ENCODE measurements at regions not wholly inside any gene's neighbourhood (a gene's known extent, or its start where the extent isn't known, plus 50 kb on each side); places are given as distances from the start of the nearest gene placed in this dataset.

DNA sequence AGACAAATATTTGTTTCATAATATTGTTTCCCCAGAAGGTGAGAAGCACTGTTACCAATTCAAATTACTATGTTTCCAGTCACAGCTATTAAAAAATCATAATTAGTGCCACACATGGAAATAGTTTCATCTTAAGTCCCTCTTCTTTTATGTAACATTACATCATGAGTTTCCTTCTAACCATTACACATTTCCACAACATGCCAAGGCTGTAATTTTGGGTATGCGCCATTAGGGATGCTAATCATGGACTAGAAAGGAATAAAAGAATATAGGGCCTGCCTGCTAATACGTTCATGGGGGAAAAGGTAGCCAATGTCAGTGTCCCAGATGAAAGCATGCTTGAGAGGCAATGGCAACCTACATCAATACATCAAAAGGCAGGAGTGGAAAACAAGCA lies 142.5 kb upstream of the LPAR1 start:
- DNase-seq (ENCODE audit: low spot score, unreplicated experiment), result no peak
- Mint-ChIP-seq H3K9me3 (ENCODE audit: low read depth) (peaks cover 10% of the 10 kb centered on the region), H3K36me3 (ENCODE audit: insufficient read depth) (no peaks in the 10 kb centered on the region), H3K4me3 (ENCODE audit: low read depth) (no peak overlapping the region), H3K4me1 (ENCODE audit: low read depth) (no peaks in the 10 kb centered on the region), H3K27me3 (no peaks in the 10 kb centered on the region), H3K27ac (no peak overlapping the region)
- TF ChIP-seq, protein P1, sequence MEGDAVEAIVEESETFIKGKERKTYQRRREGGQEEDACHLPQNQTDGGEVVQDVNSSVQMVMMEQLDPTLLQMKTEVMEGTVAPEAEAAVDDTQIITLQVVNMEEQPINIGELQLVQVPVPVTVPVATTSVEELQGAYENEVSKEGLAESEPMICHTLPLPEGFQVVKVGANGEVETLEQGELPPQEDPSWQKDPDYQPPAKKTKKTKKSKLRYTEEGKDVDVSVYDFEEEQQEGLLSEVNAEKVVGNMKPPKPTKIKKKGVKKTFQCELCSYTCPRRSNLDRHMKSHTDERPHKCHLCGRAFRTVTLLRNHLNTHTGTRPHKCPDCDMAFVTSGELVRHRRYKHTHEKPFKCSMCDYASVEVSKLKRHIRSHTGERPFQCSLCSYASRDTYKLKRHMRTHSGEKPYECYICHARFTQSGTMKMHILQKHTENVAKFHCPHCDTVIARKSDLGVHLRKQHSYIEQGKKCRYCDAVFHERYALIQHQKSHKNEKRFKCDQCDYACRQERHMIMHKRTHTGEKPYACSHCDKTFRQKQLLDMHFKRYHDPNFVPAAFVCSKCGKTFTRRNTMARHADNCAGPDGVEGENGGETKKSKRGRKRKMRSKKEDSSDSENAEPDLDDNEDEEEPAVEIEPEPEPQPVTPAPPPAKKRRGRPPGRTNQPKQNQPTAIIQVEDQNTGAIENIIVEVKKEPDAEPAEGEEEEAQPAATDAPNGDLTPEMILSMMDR (IDR thresholded peaks at IDR 0.05; ENCODE audit: unreplicated experiment), result no peak

DNA sequence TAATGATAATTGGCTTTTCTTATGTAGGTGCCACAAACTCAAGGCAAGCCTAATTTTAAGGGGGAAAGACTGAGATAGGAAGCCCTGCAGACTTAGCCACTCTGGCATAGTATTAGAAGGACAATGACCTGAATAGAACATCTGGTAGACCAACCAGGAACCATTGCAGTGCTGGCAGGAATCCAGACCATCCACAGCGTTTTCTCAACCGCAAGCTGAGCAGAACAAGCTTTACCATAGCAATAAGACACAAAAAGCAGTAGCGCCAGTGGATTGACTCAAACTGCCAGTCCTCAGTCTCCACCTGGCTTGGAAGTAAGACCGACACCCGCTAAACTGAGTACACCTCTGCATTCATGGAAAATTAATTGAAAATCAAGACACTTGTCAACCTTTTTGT lies 141.3 kb upstream of the LPAR1 start:
- DNase-seq (ENCODE audit: low spot score, unreplicated experiment), result no peak
- Mint-ChIP-seq H3K4me1 (ENCODE audit: low read depth) (no peaks in the 10 kb centered on the region), H3K27ac (no peak overlapping the region), H3K9me3 (ENCODE audit: low read depth) (peaks cover 10% of the 10 kb centered on the region), H3K36me3 (ENCODE audit: insufficient read depth) (no peaks in the 10 kb centered on the region), H3K4me3 (ENCODE audit: low read depth) (no peak overlapping the region), H3K27me3 (no peaks in the 10 kb centered on the region)
- TF ChIP-seq, protein P1 (IDR thresholded peaks at IDR 0.05; ENCODE audit: unreplicated experiment), result no peak

DNA sequence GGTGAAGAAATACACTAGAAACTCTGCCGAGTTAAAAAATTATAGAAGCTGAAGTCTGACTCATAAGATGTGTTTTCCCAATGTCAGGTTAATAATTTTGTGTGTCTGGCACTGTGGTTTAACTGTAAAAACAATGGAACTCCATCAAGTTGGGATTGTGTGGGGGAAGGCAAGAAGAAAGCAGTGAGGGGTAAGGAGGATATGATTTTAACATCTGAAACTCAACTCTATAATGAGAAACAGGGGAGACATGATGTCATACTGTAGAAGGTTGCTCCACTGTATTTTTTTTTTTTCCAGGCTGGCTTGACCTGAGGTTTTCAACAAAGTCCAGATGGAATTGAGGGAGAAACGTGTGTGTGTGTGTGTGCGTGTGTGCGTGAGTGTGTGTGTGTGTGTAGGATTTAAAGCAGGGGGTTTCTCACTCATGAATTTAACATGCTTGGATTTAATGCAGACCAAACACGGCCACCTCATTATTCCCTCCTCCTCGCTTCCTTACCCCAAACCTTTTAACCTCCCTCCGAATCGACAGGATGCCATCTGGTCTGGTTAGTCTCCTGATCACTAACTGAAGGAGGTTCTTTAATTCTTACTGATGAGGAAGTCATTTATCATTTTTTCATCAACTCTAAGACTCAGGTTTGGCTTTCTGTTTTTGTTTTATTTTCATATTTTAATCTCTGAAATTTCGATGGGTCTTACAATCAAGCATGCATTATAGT lies 140.2 kb upstream of the LPAR1 start:
- DNase-seq (ENCODE audit: low spot score, unreplicated experiment), result no peak
- Mint-ChIP-seq H3K36me3 (ENCODE audit: insufficient read depth) (no peaks in the 10 kb centered on the region), H3K4me1 (ENCODE audit: low read depth) (no peaks in the 10 kb centered on the region), H3K27ac (no peak overlapping the region), H3K9me3 (ENCODE audit: low read depth) (peaks cover 3% of the 10 kb centered on the region), H3K27me3 (no peaks in the 10 kb centered on the region), H3K4me3 (ENCODE audit: low read depth) (no peak overlapping the region)
- TF ChIP-seq, protein P1 (IDR thresholded peaks at IDR 0.05; ENCODE audit: unreplicated experiment), result no peak

DNA sequence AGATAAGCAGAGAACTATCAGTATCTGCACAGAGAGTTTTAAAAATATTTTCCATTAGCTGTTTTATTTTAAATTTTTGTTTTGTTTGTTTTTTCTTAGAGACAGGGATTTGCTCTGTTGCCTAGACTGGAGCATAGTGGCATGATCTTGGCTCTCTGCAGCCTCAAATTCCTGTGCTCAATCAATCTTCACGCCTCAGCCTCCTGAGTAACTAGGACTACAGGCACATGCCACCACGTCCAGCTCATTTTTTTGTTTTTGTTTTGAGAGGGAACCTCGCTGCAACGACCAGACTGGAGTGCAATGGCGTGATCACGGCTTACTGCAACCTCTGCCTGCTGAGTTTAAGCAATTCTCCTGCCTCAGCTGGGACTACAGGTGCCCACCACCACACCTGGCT lies 138.2 kb upstream of the LPAR1 start:
- H3K4me3 Mint-ChIP-seq (ENCODE audit: low read depth), result no peak overlapping the region
- no peaks in the 10 kb centered on the region for H3K36me3 Mint-ChIP-seq (ENCODE audit: insufficient read depth)

DNA sequence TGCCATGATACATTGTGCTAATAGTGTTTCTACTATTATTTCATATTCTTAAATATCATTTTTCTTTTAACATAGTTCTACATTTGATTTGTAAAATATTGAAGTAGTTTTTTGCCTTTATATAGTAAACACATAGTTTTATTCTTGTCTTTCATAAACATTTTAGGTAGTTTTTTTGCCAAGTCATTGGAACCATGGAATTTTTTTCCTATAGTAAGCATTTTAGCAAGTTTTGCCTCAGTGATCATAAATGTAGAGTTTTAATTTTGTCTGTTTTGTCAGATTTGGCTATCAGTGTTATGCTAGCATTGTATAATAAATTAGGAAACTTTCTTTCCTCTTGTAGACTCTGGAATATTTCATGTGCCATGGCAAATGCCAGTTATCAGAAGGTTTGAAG lies 137.1 kb upstream of the LPAR1 start:
- Mint-ChIP-seq H3K27ac (no peak overlapping the region), H3K4me3 (ENCODE audit: low read depth) (no peak overlapping the region), H3K9me3 (ENCODE audit: low read depth) (peaks cover 3% of the 10 kb centered on the region), H3K36me3 (ENCODE audit: insufficient read depth) (no peaks in the 10 kb centered on the region), H3K4me1 (ENCODE audit: low read depth) (no peaks in the 10 kb centered on the region), H3K27me3 (no peaks in the 10 kb centered on the region)
- TF ChIP-seq, protein P1 (IDR thresholded peaks at IDR 0.05; ENCODE audit: unreplicated experiment), result no peak
- DNase-seq (ENCODE audit: low spot score, unreplicated experiment), result no peak

More for the DNA sequence above, 138.2 kb upstream of the LPAR1 start:
- H3K4me1 Mint-ChIP-seq (ENCODE audit: low read depth), result no peaks in the 10 kb centered on the region
- H3K9me3 Mint-ChIP-seq (ENCODE audit: low read depth), result peaks cover 3% of the 10 kb centered on the region
- no peak overlapping the region for H3K27ac Mint-ChIP-seq
- TF ChIP-seq, protein P1 (IDR thresholded peaks at IDR 0.05; ENCODE audit: unreplicated experiment), result no peak
- H3K27me3 Mint-ChIP-seq, result no peaks in the 10 kb centered on the region
- no peak for DNase-seq (ENCODE audit: low spot score, unreplicated experiment)
